Posterior vena cava (tissue), 2 donors: ENCODE measurements at regions not wholly inside any gene's neighbourhood (a gene's known extent, or its start where the extent isn't known, plus 50 kb on each side); places are given as distances from the start of the nearest gene placed in this dataset.

ENCODE experiments used
- DNase-seq: peaks from one replicate; pipeline ENCODE4 v3.0.0-alpha.2; 2020; ENCODE audit warnings: low spot score
- intact Hi-C, 2 donors: fragments of 100-400 bp; cut with DNase I; formaldehyde crosslinking; loops; one replicate each; pipeline versions ENCODE4 v1.14.1 to v1.14.2; 2022 to 2023
- donor health status: DM: yes; HTN: yes; CAD: no.
- donor health status: DM: yes; HTN: yes; CAD: no.

DNA sequence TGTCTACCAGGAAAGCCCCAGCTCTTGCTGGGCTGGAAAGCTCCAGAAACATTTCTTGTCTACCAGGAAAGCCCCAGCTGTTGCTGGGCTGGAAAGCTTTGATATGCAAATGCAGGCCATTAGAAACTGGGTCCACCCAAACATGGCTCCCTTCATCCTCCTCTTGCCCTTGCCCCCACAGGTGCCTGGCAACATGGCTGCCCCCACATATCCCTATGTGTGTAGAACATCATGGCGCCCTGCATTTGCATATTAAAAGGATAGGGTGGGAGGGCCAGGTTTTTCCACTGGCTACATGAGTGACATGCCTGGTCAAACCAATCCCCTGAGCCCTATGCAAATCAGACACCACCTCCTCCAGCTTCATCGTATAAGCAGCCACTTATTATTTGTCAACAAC is 455.4 kb upstream of the ARGLU1 start:
- intact Hi-C loops: no loop called here
- no peak for DNase-seq

DNA sequence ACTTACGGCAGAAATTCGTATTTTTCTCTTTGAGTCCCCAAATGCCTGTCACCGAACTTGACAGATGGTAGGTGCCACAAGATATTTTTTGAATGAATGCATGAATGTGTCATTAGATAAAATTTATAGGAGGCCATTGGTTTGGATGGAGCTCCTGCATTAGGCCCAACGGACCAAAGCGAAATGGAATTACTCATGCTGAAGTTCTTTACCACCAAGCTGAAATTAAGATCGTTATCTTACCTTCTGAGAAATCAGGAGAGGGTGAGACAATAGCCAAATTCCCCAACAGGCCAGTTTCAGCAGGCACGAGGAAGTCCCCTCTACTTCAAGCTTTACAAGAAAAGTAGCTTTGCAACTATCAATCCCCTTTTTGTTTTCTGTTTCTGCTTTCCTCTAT is 452.5 kb upstream of the ARGLU1 start:
- intact Hi-C loops: no loop called here
- DNase-seq: no peak

DNA sequence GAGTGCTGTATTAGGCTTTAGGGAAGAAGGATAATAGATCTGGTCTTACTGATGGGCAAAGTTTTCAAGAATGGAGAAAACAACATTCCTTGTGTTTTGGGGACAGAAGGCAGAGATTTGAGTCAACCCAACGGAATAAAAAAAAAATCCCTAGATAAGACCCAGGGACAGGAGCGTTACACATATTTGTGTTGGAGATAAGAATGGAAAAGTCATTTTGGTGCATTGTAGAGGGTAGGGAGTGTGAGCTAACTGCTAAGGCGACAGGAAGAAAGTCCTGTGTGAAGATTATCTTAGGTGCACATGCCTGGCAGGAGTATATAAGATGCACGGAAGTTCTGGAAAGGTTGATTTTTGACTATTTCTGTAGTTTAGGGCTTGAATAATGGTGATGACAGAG is 450.3 kb upstream of the ARGLU1 start:
- no peak for DNase-seq
- intact Hi-C loops: no loop called here

DNA sequence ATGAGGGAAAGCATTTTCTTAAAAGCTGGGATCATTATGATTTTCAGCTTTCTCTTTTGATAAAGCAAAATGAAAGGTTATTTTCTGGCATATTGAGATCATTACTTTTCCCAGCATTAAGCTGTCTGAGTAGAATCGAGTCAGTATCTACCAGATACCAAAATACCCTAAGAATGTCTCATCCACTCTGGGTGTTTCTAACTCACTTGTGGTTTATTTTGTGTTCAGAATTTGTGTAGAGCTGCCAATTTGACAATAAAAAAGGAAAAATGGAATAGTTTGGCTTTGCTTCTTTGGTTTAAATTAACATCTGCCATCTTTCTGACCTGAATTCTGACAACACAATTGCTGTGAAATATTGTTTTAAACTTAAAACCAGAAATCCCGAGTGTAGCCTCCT is 438.7 kb upstream of the ARGLU1 start:
- intact Hi-C loops: no loop called here
- no peak for DNase-seq

DNA sequence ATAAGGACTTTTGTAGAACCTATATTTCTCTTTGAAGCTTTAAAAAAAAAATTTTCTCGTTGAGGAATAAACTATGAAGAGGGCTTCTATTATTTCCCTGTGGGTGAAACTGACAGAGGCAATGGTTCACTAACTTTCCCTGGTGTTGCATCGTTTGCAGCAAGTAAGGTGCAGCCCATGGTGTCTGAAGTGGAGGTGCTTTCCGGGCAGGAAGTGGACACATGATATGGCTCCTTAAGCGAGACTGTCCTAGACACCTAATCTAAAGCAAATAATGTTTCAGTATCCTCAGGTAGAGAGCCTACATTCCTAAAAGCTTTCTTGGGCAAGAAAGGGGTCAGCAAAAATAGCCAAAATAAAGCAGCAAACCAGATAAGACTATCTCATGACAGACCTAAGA is 437.6 kb upstream of the ARGLU1 start:
- no peak for DNase-seq
- intact Hi-C loops: no loop called here

DNA sequence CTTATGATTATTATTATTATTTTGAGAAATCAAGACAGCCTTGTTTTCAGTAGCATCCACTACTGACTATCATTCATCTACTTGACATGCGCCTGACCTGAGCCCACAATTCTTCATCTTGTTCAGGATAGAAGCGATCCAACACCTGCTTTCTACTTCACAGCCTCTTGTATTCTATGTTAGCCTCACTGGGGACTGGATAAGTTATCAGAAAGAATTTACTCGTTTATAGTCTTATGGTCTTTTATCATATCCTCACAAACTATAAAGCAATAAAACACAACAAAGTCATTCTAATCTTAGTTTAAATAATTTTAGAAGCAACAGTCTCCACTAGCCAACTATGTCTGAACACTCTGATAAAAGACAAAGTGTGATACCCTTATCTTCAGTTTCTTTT is 436.0 kb upstream of the ARGLU1 start:
- no peak for DNase-seq
- intact Hi-C loops: no loop called here

DNA sequence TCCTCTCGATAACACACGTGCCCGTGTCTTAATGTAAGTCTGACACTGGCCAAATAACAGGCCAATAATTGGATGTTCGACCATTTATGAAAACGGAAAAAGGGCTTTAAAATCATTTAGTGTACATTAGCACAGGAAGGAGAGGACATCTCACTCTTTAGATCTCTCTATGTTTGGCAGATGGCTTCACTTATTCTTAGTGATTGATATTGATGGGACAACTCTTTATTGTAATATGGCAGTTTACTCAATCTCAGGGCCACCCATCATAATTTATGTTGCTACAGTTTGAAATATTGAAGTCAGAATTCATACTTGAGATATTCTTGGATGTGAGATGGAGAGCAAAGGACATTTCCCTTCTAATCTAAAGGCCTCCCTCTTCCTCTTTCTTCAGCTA is 430.7 kb upstream of the ARGLU1 start:
- no peak for DNase-seq
- intact Hi-C loops: no loop called here

DNA sequence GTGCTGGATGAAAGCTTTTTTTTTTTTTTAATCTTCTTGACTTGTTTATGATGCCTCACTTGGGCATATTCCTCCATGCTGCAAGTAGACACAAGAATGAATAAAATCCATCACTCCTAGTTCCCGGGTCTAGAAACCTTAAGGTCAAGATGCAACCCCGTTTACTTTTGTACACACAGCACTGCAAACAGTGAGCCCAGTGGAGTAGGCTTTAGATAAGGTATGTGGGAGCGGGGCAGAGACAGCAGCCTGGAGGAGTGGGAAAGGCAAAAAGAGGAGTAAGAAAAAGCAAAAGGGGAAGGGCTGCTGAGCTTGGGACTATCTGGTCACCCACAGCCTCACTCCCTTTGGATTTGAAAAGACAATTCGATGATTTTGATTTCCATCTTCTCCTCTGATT is 429.8 kb upstream of the ARGLU1 start:
- no peak for DNase-seq
- intact Hi-C loops: no loop called here

DNA sequence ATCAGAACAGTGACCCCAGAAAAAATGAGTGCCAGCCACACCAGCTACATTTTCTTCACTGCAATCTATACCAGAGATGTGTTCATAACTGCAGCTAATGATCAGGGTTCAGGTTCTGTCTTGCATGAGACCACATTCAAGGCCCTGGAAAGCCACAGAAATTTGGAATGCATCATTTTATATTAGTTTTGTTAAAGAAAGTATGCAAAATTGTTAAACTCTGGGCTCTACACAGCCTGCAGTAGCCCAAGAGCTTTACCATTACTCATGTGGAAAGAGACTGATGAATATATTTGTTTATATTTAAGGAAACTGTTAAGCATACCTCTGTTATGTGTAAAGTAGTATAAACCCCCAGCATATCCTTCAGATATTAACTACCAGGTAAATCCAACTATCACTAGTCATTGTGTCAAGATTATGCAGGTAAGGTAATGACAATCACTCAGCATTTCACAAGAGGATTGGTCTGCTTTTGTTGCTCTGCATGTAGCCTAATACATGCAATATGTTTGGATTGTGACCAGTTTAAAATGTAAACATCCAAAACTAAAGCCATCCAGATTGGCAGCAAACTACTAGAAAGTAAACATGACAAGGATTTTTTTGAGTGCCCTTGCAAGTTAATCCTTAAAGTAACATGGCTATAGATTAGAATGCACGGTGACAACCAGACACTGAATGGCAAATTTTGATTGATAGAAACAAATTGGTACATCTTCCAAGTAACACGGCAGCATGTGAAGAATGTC is 429.1 kb upstream of the ARGLU1 start:
- no peak for DNase-seq
- intact Hi-C loops: no loop called here

DNA sequence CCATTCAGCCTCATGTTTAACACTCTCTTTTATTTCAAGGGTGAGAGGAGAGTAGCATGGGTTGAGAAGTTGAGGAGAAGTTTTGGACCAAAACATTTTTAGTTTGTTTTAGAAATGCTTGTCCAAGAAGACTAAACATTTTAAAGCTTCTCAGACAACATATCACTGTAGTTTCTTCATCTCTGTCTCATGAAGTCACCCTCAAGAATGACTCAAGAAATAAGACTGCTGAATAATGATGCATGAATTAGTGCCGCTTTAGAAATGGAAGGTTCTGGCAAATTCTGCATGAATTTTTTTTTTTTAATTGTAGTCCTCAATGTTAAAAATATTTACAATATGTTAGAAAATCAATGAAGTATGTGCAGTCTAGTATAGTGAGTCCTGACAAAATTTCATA is 422.7 kb upstream of the ARGLU1 start:
- DNase-seq: no peak
- intact Hi-C loops: no loop called here

DNA sequence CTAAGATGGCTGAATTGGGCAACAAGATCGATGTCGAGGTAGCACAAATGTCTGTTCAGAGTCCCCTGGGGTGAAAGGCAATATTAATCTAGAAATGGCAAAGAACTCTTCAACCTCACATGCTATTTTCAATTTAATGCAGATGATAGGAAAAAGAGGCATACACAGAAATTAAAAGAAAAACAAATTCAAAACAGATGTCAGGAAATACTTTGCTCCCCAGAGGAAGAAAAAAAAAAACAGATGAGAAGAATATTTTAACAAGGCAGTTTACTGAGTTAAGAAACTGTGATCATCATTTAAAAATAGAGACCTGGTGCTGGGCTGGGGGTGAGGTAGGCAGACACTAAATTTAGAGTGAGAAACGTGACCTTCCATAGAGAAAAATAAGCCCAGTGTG is 421.9 kb upstream of the ARGLU1 start:
- no peak for DNase-seq
- intact Hi-C loops: no loop called here

DNA sequence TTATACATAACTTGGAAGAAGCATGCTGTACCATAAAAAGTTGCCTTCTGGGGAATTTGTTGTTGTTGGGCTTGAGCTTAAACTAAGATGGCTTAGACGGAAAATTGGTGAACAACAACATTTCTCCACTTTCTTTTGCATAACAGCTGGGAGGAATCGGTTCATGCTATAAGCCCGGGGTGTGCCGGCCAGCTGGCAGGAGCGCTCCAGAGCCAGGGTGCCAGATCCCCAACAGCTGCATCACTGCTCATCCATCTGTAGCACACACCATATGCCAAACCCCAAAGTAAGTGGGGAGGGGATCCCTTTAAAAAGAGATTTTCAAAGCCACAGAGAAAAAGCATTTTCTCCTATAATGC is 419.5 kb upstream of the ARGLU1 start:
- intact Hi-C loops: no loop called here
- DNase-seq: no peak

DNA sequence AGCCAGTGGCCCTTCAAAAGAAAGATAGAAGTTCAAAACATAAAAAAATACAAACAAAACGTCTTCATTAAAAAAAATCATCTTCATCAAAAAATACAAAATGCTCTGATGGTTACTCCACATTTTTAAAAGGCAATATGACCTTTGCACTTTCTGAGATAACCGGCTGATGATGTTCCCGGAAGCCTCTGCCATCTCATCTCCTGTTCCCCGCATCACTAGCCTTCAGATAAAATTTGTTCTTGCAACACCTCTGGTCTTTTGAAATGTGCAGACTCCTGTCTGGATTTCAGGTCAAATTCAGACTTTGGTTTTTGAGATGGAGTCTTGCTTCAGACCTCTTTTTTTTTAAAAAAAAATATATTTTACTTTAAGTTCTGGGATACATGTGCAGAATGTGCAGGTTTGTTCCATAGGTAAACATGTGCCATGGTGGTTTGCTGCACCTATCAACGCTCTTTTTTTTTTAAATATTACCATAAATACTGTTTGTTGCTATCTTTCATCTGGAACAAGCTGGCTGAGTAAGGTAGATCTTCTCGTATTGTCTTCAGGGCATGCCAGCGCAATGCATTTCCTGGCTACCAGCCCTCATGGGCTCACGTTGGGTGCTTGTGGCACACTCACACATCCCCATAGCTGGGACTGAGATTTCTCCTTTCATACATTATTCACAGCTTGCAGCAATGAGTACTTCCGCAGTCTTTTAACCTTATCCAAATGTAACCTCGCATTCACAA is 418.9 kb upstream of the ARGLU1 start:
- intact Hi-C loops: no loop called here
- DNase-seq: no peak

DNA sequence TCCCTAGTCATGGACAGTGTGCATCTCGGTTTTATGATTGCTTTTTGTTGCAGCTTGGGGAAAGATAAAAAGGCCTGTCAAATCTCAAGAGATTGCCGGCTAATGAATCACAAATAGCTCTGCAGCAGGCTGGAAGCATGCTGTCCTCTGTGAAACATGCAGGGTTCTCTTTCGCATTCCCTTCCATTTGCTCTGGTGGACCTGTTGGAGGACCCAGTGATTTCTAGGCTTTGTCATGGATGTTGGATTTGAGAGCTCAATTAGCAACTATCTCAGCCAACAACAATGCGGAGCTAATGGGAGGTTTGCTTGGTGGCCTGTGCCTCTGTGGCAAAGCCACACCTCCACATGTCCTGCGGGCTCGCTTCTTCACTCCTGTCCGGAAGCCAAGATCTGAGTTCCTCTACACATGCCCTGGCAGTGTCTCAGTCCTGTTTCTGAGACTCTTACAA is 418.1 kb upstream of the ARGLU1 start:
- intact Hi-C loops: no loop called here
- no peak for DNase-seq

DNA sequence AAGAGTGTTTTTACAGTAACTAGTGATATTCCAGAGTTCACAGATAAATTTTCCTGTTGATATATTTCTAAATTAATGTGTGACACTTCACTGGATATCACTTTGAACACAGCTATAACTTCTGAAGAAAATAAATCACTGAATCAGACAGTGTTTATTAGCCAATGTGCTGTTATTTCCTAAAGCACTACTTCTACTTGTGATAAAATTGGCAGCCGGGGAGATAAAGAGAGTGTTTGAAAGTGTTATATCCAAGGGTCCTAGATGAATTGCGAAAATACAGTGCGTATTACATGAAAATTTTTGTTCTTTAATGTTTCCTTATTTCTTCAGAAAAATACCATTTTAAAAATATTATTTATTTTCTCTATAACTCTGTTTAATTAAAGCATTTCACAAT is 417.5 kb upstream of the ARGLU1 start:
- no peak for DNase-seq
- intact Hi-C loops: no loop called here

DNA sequence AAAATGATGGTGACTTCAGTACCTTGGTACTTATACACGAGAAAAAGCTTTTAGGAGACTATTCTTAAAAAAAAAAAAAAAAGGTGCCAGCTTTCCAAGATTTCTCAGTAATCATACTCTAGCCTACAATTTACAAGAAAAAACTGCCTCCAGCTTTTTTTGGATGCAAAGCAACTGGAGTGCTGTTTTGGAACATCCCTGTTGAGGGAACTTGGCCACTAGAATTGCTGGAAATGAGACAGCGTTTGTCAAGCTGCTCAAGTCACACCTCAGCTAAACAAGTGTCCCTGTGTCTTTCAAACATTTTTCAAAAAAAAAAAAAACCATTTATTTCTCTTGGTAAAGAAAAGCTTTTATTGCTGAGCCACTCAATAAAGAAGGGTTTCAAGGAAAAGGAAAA is 413.1 kb upstream of the ARGLU1 start:
- intact Hi-C loops: no loop called here
- no peak for DNase-seq

DNA sequence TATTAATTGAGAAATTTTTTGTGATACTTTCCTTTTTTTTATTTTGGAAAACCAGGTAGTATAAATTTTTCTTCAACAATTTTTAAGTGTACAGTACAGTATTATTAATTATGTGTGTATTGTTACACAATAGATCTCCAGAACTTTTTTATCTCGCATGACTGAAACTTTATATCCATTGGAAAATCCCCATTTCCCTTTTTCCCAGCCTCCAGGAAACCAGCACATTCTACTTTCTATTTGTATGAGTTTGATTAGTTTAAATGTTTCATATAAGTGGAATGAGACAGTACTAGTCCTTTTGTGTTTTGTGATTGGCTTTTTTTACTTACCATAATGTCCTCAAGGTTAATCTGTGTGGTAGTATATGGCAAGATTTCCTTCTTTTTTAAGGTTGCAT is 399.5 kb upstream of the ARGLU1 start:
- DNase-seq: no peak
- intact Hi-C loops: no loop called here

DNA sequence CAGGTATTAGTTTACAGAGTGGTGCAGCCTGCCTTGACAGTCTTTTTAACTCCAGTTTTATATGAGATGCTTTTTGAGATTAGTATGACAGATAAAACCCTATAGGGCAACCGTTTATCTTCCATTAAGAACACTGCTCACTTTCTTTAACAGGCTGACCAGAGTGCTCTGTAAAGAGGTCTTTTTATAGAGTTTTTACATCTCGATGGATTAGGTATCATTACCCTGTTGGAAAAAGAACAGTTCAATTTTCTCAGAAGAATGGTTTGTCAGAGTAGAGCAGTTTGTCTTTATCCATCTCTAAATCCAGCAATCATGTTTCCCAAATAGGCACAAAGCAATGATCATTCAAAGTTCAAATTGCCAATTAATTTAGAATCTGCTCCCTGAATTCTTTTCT is 395.2 kb upstream of the ARGLU1 start:
- intact Hi-C loops: no loop called here
- no peak for DNase-seq

DNA sequence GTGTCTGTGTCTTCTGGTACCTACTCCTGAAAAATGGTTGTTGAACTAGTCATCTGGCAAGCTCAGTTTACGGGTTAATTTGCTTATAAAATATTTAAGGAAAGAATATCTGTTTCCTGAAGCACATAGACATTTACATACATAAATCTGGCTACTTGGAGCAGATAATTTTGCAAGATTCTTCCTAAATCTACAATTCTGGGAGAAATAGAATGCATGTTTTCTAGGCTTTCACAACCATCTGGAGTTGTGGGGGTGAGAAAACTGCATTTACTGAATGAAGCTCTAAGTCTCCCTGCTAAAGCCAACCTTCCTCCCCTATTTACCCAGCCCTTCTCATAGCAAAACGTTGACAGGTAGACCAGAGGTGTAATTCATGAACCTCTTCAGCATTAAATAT is 393.7 kb upstream of the ARGLU1 start:
- no peak for DNase-seq
- intact Hi-C loops: no loop called here

DNA sequence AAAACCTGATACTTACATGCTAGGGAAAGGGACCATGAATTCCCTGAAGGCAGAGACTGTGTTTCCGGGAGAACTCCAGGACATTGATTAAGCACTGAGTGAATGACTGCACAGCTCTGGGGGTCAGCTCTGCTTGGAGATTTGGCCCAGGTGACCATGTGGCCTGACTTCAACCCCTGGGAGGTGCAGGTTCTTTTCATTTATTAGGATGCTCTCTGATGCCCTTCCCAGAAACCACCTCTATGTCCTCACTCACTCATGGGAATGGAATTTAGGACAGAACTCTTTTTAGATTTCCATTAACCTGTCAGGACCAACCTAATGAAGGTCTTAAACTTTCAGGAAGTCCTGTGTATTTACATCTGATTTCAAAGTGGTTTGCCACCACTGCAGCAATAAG is 393.3 kb upstream of the ARGLU1 start:
- DNase-seq: no peak
- intact Hi-C loops: no loop called here

DNA sequence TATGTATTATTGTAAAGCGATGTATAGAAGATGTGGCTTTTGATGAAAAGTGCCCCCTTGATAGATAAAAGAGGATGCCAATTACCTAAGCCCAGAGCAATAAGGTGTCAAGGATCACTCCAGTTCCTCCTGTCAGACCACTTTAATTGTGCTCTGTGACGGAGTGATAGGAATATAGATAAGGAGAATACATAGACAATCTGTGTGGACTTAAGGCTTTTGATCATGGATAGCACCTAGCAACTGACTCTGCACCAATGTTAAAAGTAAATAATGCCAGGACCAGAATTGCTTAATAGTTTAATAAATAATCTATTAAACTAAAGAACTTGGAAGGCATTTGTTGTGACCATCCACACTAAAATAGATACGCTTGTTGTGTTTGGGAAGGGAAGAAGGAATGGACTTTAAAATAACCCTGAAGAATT is 390.7 kb upstream of the ARGLU1 start:
- intact Hi-C loops: no loop called here
- DNase-seq: no peak
